ENCODE measurements at regions not wholly inside any gene's neighbourhood (a gene's known extent, or its start where the extent isn't known, plus 50 kb on each side); places are given as distances from the start of the nearest gene placed in this dataset.

GRCh38 chr10:80755893-80756292 lies 218.2 kb downstream of the SH2D4B start:
- TF ChIP-seq CTCF (IDR thresholded peaks at IDR 0.05; ENCODE audit: low read depth, low read length), result no peak
- TF ChIP-seq POLR2A (IDR thresholded peaks at IDR 0.05; ENCODE audit: extremely low read depth, insufficient read length), result no peak
- TF ChIP-seq MAX (IDR thresholded peaks at IDR 0.05; ENCODE audit: low read depth, low read length), result no peak
